DND-41 (cell line): ENCODE measurements at regions not wholly inside any gene's neighbourhood (a gene's known extent, or its start where the extent isn't known, plus 50 kb on each side); places are given as distances from the start of the nearest gene placed in this dataset.

Experiments used
- ATAC-seq: fragments of 200-7000 bp; cut with Tn5 transposase; 3 replicates; pipeline ENCODE4 v1.9.1; 2021; ENCODE audit warnings: low read depth; ENCODE audit not compliant: insufficient read depth
- DNase-seq: peaks from one replicate; pipeline ENCODE4 v3.0.0-alpha.2; 2020
- H2AFZ ChIP-seq: 2 replicates; pipeline ENCODE4 v1.6.0; 2012; ENCODE audit warnings: low read depth, low read length
- H3K27ac ChIP-seq: 2 replicates; pipeline ENCODE4 v1.5.1; 2012; ENCODE audit warnings: low read length, inconsistent platforms
- H3K27me3 ChIP-seq: fragments of 200-600 bp; sonication (generic); 2 replicates; pipeline ENCODE4 v1.6.0; 2012; ENCODE audit warnings: low read length, mild to moderate bottlenecking, inconsistent platforms; ENCODE audit not compliant: insufficient read depth, poor library complexity
- H3K36me3 ChIP-seq: 2 replicates; pipeline ENCODE4 v1.5.1; 2012; ENCODE audit warnings: low read length, inconsistent platforms; ENCODE audit not compliant: insufficient read depth
- H3K4me1 ChIP-seq: 2 replicates; pipeline ENCODE4 v1.5.1; 2012; ENCODE audit warnings: mild to moderate bottlenecking, low read length; ENCODE audit not compliant: insufficient read depth
- H3K4me2 ChIP-seq: 2 replicates; pipeline ENCODE4 v1.6.0; 2012; ENCODE audit warnings: mild to moderate bottlenecking, moderate library complexity, low read length, inconsistent platforms; ENCODE audit not compliant: insufficient read depth
- H3K4me3 ChIP-seq, 2 experiments: fragments of 200-600 bp in 1 of 2; shearing (Covaris generic) in 1 of 2; 2 replicates each; pipeline ENCODE4 v1.5.1; 2012 to 2016; ENCODE audit warnings: inconsistent platforms in 2 of 2, low read length in 2 of 2, mild to moderate bottlenecking in 2 of 2, low read depth in 1 of 2, moderate library complexity in 1 of 2
- H3K79me2 ChIP-seq: 2 replicates; pipeline ENCODE4 v1.6.0; 2012; ENCODE audit warnings: low read length, inconsistent platforms; ENCODE audit not compliant: insufficient read depth
- H3K9ac ChIP-seq: 2 replicates; pipeline ENCODE4 v1.6.0; 2012; ENCODE audit warnings: low read depth, mild to moderate bottlenecking, inconsistent platforms, low read length, moderate library complexity
- H3K9me3 ChIP-seq: 2 replicates; pipeline ENCODE4 v1.5.1; 2012; ENCODE audit warnings: low read length, moderate library complexity, mild to moderate bottlenecking, inconsistent platforms; ENCODE audit not compliant: insufficient read depth, severe bottlenecking
- H4K20me1 ChIP-seq: 2 replicates; pipeline ENCODE4 v1.6.0; 2012; ENCODE audit warnings: low read length; ENCODE audit not compliant: insufficient read depth
- EZH2 ChIP-seq: IDR thresholded peaks from 3 replicates; pipeline ENCODE4 v1.6.1; 2012; ENCODE audit warnings: borderline replicate concordance, low read depth, mild to moderate bottlenecking, moderate library complexity, low read length, inconsistent platforms; ENCODE audit not compliant: severe bottlenecking
- TF ChIP-seq, protein P1 (sequence below): IDR thresholded peaks from 2 replicates; pipeline ENCODE4 v1.5.1; 2012; ENCODE audit warnings: borderline replicate concordance, low read length, moderate library complexity, mild to moderate bottlenecking; ENCODE audit not compliant: poor library complexity, severe bottlenecking; ENCODE audit errors: extremely low read depth

DNA sequence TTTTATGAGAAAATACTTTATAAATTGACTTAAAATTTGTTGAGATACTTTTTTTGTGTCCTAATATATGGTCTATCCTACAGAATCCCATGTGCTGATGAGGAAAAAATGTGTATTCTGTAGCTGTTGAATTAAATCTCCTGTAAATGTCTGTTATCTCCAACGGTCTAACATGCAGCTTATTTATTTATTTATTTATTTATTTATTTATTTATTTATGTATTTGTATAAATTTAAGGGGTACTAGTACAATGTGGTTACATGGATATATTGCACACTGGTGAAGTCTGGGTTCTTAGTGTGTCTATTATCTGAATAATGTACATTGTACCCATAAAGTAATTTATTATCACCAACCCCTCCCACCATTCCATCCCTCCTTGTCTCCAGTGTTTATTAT, 315.5 kb downstream of the TENT5A start:
- Histone ChIP-seq H3K9me3 (peaks cover 26% of the 10 kb centered on the region), H3K36me3 (no peaks in the 10 kb centered on the region), H3K9ac (no peak overlapping the region), H3K27me3 (no peaks in the 10 kb centered on the region), H4K20me1 (no peaks in the 10 kb centered on the region), H3K4me2 (no peak overlapping the region), H3K4me3 (no peak overlapping the region), H3K27ac (no peak overlapping the region), H2AFZ (no peak overlapping the region), H3K4me1 (no peaks in the 10 kb centered on the region), H3K79me2 (no peaks in the 10 kb centered on the region)
- no peak for TF ChIP-seq EZH2
- TF ChIP-seq, protein P1, sequence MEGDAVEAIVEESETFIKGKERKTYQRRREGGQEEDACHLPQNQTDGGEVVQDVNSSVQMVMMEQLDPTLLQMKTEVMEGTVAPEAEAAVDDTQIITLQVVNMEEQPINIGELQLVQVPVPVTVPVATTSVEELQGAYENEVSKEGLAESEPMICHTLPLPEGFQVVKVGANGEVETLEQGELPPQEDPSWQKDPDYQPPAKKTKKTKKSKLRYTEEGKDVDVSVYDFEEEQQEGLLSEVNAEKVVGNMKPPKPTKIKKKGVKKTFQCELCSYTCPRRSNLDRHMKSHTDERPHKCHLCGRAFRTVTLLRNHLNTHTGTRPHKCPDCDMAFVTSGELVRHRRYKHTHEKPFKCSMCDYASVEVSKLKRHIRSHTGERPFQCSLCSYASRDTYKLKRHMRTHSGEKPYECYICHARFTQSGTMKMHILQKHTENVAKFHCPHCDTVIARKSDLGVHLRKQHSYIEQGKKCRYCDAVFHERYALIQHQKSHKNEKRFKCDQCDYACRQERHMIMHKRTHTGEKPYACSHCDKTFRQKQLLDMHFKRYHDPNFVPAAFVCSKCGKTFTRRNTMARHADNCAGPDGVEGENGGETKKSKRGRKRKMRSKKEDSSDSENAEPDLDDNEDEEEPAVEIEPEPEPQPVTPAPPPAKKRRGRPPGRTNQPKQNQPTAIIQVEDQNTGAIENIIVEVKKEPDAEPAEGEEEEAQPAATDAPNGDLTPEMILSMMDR, result no peak
- ATAC-seq (no peak), DNase-seq (no peak)

DNA sequence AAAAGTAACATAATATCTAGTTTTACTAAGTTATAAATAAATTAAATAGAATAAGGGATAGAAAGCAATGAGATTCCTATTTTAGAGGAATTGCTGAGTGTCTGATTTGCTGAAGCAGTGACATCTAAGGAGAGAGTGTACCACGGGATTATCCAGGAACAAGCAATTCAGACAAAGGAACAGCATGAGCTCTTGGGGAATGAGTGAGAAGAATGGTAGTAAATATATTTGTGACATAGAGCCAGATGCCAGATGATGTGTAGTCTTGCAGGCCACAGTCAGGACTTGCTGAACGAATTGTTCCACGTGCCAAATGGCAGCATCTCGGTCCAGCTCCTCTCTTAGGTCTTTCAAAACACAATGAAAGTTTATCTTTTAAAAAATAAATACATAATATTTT, 339.2 kb downstream of the TENT5A start:
- H4K20me1 ChIP-seq, result no peaks in the 10 kb centered on the region
- H3K9ac ChIP-seq, result no peak overlapping the region
- no peaks in the 10 kb centered on the region for H3K36me3 ChIP-seq
- no peak overlapping the region for H3K4me3 ChIP-seq
- no peaks in the 10 kb centered on the region for H3K79me2 ChIP-seq
- no peaks in the 10 kb centered on the region for H3K9me3 ChIP-seq
- no peak overlapping the region for H3K27ac ChIP-seq
- H3K4me2 ChIP-seq, result no peak overlapping the region
- H2AFZ ChIP-seq, result no peak overlapping the region
- H3K4me1 ChIP-seq, result no peaks in the 10 kb centered on the region
- ATAC-seq (no peak), DNase-seq (no peak)
- H3K27me3 ChIP-seq, result no peaks in the 10 kb centered on the region
- TF ChIP-seq, protein P1, result no peak
- no peak for TF ChIP-seq EZH2

DNA sequence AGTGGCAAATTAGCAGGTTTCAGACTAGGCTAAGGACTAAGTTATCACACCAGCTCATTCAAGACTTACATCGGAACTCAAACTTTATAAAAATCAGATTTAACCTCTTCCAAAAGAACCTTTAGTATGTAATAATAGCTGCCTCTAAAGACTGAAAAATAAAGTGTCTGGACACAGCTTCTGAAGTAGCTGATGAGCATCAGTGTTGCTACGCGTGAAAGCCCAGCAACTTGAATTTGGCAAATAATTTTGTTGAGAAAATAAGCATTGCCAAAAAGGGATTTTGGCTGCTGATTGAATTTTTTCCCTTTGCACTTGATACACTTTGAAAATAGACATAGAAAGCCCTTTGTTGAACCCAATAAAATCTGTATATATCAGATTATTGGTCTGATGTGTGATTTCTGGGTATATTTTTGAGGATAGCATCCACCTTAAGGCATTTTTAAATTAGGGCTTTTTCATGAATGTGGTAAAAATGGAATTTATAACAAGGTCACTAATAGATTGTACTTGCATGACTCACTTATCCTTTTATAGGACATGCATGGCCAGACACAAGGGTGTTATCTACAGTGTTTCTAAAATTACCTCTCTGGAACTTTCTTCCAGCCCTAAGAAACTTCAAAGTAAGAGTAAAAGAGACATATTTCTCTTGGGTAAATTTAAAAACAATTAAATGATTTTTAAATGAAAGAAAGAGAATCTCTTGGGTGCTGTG, 350.4 kb downstream of the TENT5A start:
- Histone ChIP-seq H3K4me3 (no peak overlapping the region), H3K27me3 (no peaks in the 10 kb centered on the region), H2AFZ (no peak overlapping the region), H3K79me2 (no peaks in the 10 kb centered on the region), H4K20me1 (no peaks in the 10 kb centered on the region), H3K4me1 (no peaks in the 10 kb centered on the region), H3K27ac (no peak overlapping the region), H3K9ac (no peak overlapping the region), H3K4me2 (no peak overlapping the region), H3K36me3 (no peaks in the 10 kb centered on the region), H3K9me3 (no peaks in the 10 kb centered on the region)
- no peak for DNase-seq
- ATAC-seq, result no peak
- no peak for TF ChIP-seq EZH2
- TF ChIP-seq, protein P1, result no peak
